ENCODE measurements at regions not wholly inside any gene's neighbourhood (a gene's known extent, or its start where the extent isn't known, plus 50 kb on each side); places are given as distances from the start of the nearest gene placed in this dataset.

GRCh38 chr2:146852661-146853060 is 992.2 kb upstream of the ACVR2A start:
- TF ChIP-seq POLR2AphosphoS5 (IDR thresholded peaks at IDR 0.05; ENCODE audit: low read depth), result no peak
- no peak for TF ChIP-seq CTCF (IDR thresholded peaks at IDR 0.05; ENCODE audit: insufficient read depth, low read length)
- no peak for TF ChIP-seq GABPA (IDR thresholded peaks at IDR 0.05; ENCODE audit: low read depth)
- TF ChIP-seq SPI1 (IDR thresholded peaks at IDR 0.05; ENCODE audit: borderline replicate concordance, low read depth), result no peak
- TF ChIP-seq, protein P1, sequence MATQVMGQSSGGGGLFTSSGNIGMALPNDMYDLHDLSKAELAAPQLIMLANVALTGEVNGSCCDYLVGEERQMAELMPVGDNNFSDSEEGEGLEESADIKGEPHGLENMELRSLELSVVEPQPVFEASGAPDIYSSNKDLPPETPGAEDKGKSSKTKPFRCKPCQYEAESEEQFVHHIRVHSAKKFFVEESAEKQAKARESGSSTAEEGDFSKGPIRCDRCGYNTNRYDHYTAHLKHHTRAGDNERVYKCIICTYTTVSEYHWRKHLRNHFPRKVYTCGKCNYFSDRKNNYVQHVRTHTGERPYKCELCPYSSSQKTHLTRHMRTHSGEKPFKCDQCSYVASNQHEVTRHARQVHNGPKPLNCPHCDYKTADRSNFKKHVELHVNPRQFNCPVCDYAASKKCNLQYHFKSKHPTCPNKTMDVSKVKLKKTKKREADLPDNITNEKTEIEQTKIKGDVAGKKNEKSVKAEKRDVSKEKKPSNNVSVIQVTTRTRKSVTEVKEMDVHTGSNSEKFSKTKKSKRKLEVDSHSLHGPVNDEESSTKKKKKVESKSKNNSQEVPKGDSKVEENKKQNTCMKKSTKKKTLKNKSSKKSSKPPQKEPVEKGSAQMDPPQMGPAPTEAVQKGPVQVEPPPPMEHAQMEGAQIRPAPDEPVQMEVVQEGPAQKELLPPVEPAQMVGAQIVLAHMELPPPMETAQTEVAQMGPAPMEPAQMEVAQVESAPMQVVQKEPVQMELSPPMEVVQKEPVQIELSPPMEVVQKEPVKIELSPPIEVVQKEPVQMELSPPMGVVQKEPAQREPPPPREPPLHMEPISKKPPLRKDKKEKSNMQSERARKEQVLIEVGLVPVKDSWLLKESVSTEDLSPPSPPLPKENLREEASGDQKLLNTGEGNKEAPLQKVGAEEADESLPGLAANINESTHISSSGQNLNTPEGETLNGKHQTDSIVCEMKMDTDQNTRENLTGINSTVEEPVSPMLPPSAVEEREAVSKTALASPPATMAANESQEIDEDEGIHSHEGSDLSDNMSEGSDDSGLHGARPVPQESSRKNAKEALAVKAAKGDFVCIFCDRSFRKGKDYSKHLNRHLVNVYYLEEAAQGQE (IDR thresholded peaks at IDR 0.05; ENCODE audit: insufficient replicate concordance, low read depth), result no peak
- H3K27ac ChIP-seq (replicated peaks), result no peak overlapping the region
- no peak for DNase-seq (ENCODE audit: low read depth in 1 of 2, low spot score in 1 of 2)
- H3K4me3 ChIP-seq (replicated peaks; ENCODE audit: insufficient read depth, low read length), result no peak overlapping the region
- no peaks in the 10 kb centered on the region for H3K27me3 ChIP-seq (ENCODE audit: insufficient read depth, poor library complexity, severe bottlenecking)

- Histone ChIP-seq H3K4me3 (replicated peaks; ENCODE audit: insufficient read depth, low read length) (no peak overlapping the region), H3K27me3 (ENCODE audit: insufficient read depth, poor library complexity, severe bottlenecking) (no peaks in the 10 kb centered on the region), H3K27ac (replicated peaks) (no peak overlapping the region)
- TF ChIP-seq POLR2AphosphoS5 (IDR thresholded peaks at IDR 0.05; ENCODE audit: low read depth), result no peak
- no peak for TF ChIP-seq SPI1 (IDR thresholded peaks at IDR 0.05; ENCODE audit: borderline replicate concordance, low read depth)
- TF ChIP-seq, protein P1 (IDR thresholded peaks at IDR 0.05; ENCODE audit: insufficient replicate concordance, low read depth), result no peak
- no peak for TF ChIP-seq GABPA (IDR thresholded peaks at IDR 0.05; ENCODE audit: low read depth)
- no peak for TF ChIP-seq CTCF (IDR thresholded peaks at IDR 0.05; ENCODE audit: insufficient read depth, low read length)
- DNase-seq (ENCODE audit: low read depth in 1 of 2, low spot score in 1 of 2), result no peak
Observed at GRCh38 chr2:146850746-146851145, 994.1 kb upstream of the ACVR2A start.

DNA sequence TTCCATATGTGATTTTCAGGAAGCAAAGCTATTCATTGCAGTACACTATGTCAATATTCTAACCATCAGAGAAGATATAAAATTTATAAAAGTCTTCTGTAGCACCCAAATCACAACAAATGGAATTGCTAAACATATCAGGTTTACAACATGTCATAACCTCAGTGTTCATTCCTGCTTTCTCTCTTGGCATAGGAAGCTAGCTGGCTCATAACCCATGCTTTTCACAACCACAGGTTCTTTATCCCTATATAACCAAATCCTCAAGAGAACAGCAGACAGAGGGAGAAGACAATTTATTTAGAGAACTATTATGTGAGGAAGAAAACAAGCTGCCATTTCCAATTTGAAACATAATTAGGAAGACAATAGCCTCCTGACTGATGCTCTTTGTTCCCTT is 997.0 kb upstream of the ACVR2A start:
- Histone ChIP-seq H3K27me3 (ENCODE audit: insufficient read depth, poor library complexity, severe bottlenecking) (no peaks in the 10 kb centered on the region), H3K27ac (replicated peaks) (no peak overlapping the region), H3K4me3 (replicated peaks; ENCODE audit: insufficient read depth, low read length) (no peak overlapping the region)
- TF ChIP-seq GABPA (IDR thresholded peaks at IDR 0.05; ENCODE audit: low read depth) (no peak), SPI1 (IDR thresholded peaks at IDR 0.05; ENCODE audit: borderline replicate concordance, low read depth) (no peak), CTCF (IDR thresholded peaks at IDR 0.05; ENCODE audit: insufficient read depth, low read length) (no peak)
- TF ChIP-seq, protein P1 (IDR thresholded peaks at IDR 0.05; ENCODE audit: insufficient replicate concordance, low read depth), result no peak
- no peak for DNase-seq (ENCODE audit: low read depth in 1 of 2, low spot score in 1 of 2)

All from HL-60 (cell line).